IMR-90 (cell line): ENCODE measurements at regions not wholly inside any gene's neighbourhood (a gene's known extent, or its start where the extent isn't known, plus 50 kb on each side); places are given as distances from the start of the nearest gene placed in this dataset.
"Not testable (repeated sequence)": the region's sequence is repeated elsewhere in the genome, so short reads cannot be mapped to it uniquely, and the experiment has no call there.

Source experiments
- ATAC-seq: fragments of 200-7000 bp; cut with Tn5 transposase; 2 replicates; pipeline ENCODE4 v1.9.1; 2020; ENCODE audit warnings: low read depth, mild to moderate bottlenecking, moderate library complexity
- BruUV-seq: library from RNA; stranded (reverse); fragments of 400-500 nt; replicated peaks from 2 replicates; lab custom pipeline; 2021; lab: Mats Ljungman, UMichigan
- CTCF ChIA-PET: fragments of 300-600 bp; formaldehyde crosslinking; extraction: SDS; loops from one replicate; lab custom pipeline; 2021; ENCODE audit warnings: antibody characterized with exemption; lab: Yijun Ruan, JAX
- POLR2A ChIA-PET: fragments of 300-600 bp; sonication (Branson Sonifier 250); formaldehyde crosslinking; loops from one replicate; lab custom pipeline; 2022; ENCODE audit warnings: antibody characterized with exemption; ENCODE audit not compliant: unreplicated experiment; lab: Charles Lee
- DNase-seq: peaks from one replicate; pipeline ENCODE4 v3.0.0; 2013
- H2AFZ ChIP-seq: replicated peaks from 2 replicates; pipeline ENCODE3; 2013; ENCODE audit warnings: low read length, mild to moderate bottlenecking; ENCODE audit not compliant: poor library complexity
- H2AK5ac ChIP-seq: 2 replicates; pipeline ENCODE4 v1.6.1; 2013; ENCODE audit warnings: low read depth, low read length, inconsistent platforms
- H2AK9ac ChIP-seq: replicated peaks from 2 replicates; pipeline ENCODE3; 2013; ENCODE audit warnings: mild to moderate bottlenecking, low read depth, low read length, moderate library complexity; ENCODE audit not compliant: poor library complexity
- H2BK120ac ChIP-seq: 2 replicates; pipeline ENCODE4 v1.6.1; 2013; ENCODE audit warnings: low read depth, low read length, inconsistent platforms
- H2BK15ac ChIP-seq: 3 replicates; pipeline ENCODE4 v1.6.1; 2013; ENCODE audit warnings: low read depth, low read length, inconsistent platforms
- H2BK20ac ChIP-seq: 2 replicates; pipeline ENCODE4 v1.6.1; 2013; ENCODE audit warnings: low read depth, mild to moderate bottlenecking, inconsistent platforms, low read length, moderate library complexity
- H2BK5ac ChIP-seq: 2 replicates; pipeline ENCODE4 v1.6.1; 2013; ENCODE audit warnings: mild to moderate bottlenecking, low read depth, low read length, inconsistent platforms; ENCODE audit not compliant: poor library complexity, severe bottlenecking
- H3K14ac ChIP-seq: replicated peaks from 2 replicates; pipeline ENCODE4 v1.6.1; 2013; ENCODE audit warnings: low read depth, low read length, inconsistent platforms
- H3K18ac ChIP-seq: 2 replicates; pipeline ENCODE4 v1.6.1; 2013; ENCODE audit warnings: low read depth, low read length, control low read depth
- H3K23ac ChIP-seq: 2 replicates; pipeline ENCODE4 v1.6.1; 2013; ENCODE audit warnings: low read depth, low read length, inconsistent platforms
- H3K27ac ChIP-seq: 2 replicates; pipeline ENCODE4 v1.5.1; 2013; ENCODE audit warnings: mild to moderate bottlenecking, control low read depth, low read length; ENCODE audit not compliant: insufficient read depth
- H3K27me3 ChIP-seq: 2 replicates; pipeline ENCODE4 v1.6.1; 2013; ENCODE audit warnings: low read length; ENCODE audit not compliant: control insufficient read depth, insufficient read depth
- H3K36me3 ChIP-seq: 2 replicates; pipeline ENCODE4 v1.6.1; 2013; ENCODE audit warnings: low read length, mixed read lengths; ENCODE audit not compliant: control insufficient read depth, insufficient read depth
- H3K4ac ChIP-seq: 2 replicates; pipeline ENCODE4 v1.6.1; 2013; ENCODE audit warnings: low read depth, low read length, inconsistent platforms
- H3K4me1 ChIP-seq: 2 replicates; pipeline ENCODE4 v1.6.1; 2013; ENCODE audit warnings: low read length, mixed read lengths; ENCODE audit not compliant: control insufficient read depth, insufficient read depth
- H3K4me2 ChIP-seq: 2 replicates; pipeline ENCODE4 v1.6.1; 2013; ENCODE audit warnings: low read depth, mild to moderate bottlenecking, control low read depth, low read length, moderate library complexity
- H3K4me3 ChIP-seq: 2 replicates; pipeline ENCODE4 v1.5.1; 2013; ENCODE audit warnings: low read depth, mild to moderate bottlenecking, control low read depth, low read length, moderate library complexity; ENCODE audit not compliant: insufficient read depth
- H3K56ac ChIP-seq: 2 replicates; pipeline ENCODE4 v1.6.1; 2013; ENCODE audit warnings: low read length, inconsistent platforms; ENCODE audit not compliant: insufficient read depth; ENCODE audit errors: extremely low read depth
- H3K79me1 ChIP-seq, 2 experiments: 2 replicates each; pipeline ENCODE4 v1.6.1; 2013; ENCODE audit warnings: low read length in 2 of 2, inconsistent platforms in 1 of 2, low read depth in 1 of 2
- H3K9ac ChIP-seq: 2 replicates; pipeline ENCODE4 v1.6.1; 2013; ENCODE audit warnings: low read depth, low read length, control low read depth
- H3K9me1 ChIP-seq: 2 replicates; pipeline ENCODE4 v1.6.1; 2013; ENCODE audit warnings: low read length, inconsistent platforms; ENCODE audit not compliant: insufficient read depth
- H3K9me3 ChIP-seq: 2 replicates; pipeline ENCODE4 v1.6.1; 2013; ENCODE audit warnings: low read length; ENCODE audit not compliant: control insufficient read depth, insufficient read depth
- H4K20me1 ChIP-seq: 2 replicates; pipeline ENCODE4 v1.6.1; 2013; ENCODE audit warnings: low read length, inconsistent platforms; ENCODE audit not compliant: insufficient read depth
- H4K5ac ChIP-seq: 2 replicates; pipeline ENCODE4 v1.6.1; 2013; ENCODE audit warnings: mild to moderate bottlenecking, low read depth, low read length, control low read depth
- H4K8ac ChIP-seq, 2 experiments: 2 replicates each; pipeline ENCODE4 v1.6.1; 2013; ENCODE audit warnings: low read depth in 2 of 2, low read length in 2 of 2, control low read depth in 1 of 2, inconsistent platforms in 1 of 2
- H4K91ac ChIP-seq: 2 replicates; pipeline ENCODE4 v1.6.1; 2013; ENCODE audit warnings: low read depth, low read length, inconsistent platforms; ENCODE audit not compliant: insufficient read depth
- WGBS, 2 experiments: methylation state at CpG; one replicate each; pipeline versions ENCODE4 v1.1.5 to v1.1.7; 2013; ENCODE audit warnings: missing lambda C conversion rate in 2 of 2; ENCODE audit not compliant: insufficient read length in 1 of 2; ENCODE audit errors: extremely low coverage in 2 of 2; 5-methylcytosine and 5-hydroxymethylcytosine counted together
- dilution Hi-C: fragments of 300-500 bp; cut with HindIII; formaldehyde crosslinking; loops from one replicate; pipeline ENCODE4 v1.14.3; 2018; ENCODE audit warnings: low sequenced_read_pairs; ENCODE audit not compliant: unreplicated experiment
- in situ Hi-C: fragments of 300-500 bp; cut with MboI; formaldehyde crosslinking; loops from 3 replicates; pipeline ENCODE4 v1.14.3; 2019; ENCODE audit warnings: low sequenced_read_pairs, inconsistent platforms, mixed read lengths
- intact Hi-C: fragments of 100-400 bp; cut with micrococcal nuclease; formaldehyde crosslinking; loops from 2 replicates; pipeline ENCODE4 v1.10.0; 2022

GRCh38 chr11:43004879-43005278 is 306.9 kb upstream of the API5 start:
- BruUV-seq, H4K20me1 ChIP-seq, H2BK5ac ChIP-seq, H4K91ac ChIP-seq, H3K36me3 ChIP-seq, H3K9me1 ChIP-seq, DNase-seq, H3K18ac ChIP-seq, H2AK5ac ChIP-seq, dilution Hi-C loops, H2BK20ac ChIP-seq, H3K9ac ChIP-seq, H3K4me1 ChIP-seq, H3K4me3 ChIP-seq, H3K4me2 ChIP-seq, H3K4ac ChIP-seq, H2BK15ac ChIP-seq, H3K14ac ChIP-seq, H3K79me1 ChIP-seq, H2AFZ ChIP-seq, POLR2A ChIA-PET, CTCF ChIA-PET, ATAC-seq, H4K8ac ChIP-seq, H3K27me3 ChIP-seq, H3K23ac ChIP-seq, H2BK120ac ChIP-seq, in situ Hi-C loops, H2AK9ac ChIP-seq, H3K56ac ChIP-seq, H3K27ac ChIP-seq, H3K9me3 ChIP-seq, intact Hi-C loops, H4K5ac ChIP-seq: not testable (repeated sequence)
- 72% methylated on average over 4 of the region's 10 CpGs; no CpG with 5 or more reads in 1 of the 2 experiments for WGBS, 2 experiments
